ENCODE measurements at regions not wholly inside any gene's neighbourhood (a gene's known extent, or its start where the extent isn't known, plus 50 kb on each side); places are given as distances from the start of the nearest gene placed in this dataset.

DNA sequence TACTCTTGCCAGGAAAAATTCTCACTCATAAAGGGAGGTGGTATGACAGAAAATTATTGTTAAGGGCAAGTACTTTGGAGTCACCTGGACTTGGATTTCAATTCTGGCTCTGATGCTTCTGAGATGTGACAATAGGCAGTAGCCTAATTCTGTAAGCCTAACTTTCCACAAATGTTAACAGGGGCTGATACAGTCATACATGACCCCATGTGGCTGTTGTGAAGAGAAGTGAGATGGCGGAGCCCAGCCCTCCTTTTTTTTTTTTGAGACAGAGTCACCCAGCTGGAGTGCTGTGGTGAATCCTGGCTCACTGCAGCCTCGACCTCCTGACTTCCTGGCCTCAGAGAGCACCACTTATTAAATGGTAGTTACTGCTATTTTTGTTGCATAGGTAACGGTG lies 54.4 kb upstream of the IRF2 start:
- DNase-seq (ENCODE audit: low spot score) = no peak

DNA sequence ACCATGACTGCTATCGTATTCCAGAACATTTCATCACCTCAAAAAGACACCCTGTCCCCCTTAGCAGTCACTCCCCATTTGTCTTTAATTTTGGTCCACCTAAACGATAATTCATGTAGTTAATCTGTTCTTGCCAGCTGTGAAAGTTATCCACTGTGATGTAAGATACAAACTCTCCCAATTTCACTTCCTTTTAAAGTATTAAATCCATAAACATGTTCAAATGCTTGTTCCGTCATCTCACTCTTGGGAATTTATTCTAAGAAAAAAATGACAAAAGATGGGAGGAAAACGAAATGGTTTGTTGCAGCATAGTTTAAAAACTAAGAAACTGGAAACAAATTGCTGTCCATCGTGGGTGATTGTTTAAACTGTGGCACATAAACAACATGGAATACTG lies 53.7 kb upstream of the IRF2 start:
- DNase-seq (ENCODE audit: low spot score) = no peak

GRCh38 chr4:184526228-184526627 lies 51.9 kb upstream of the IRF2 start:
- no peak for DNase-seq (ENCODE audit: low spot score)
